ENCODE measurements at regions not wholly inside any gene's neighbourhood (a gene's known extent, or its start where the extent isn't known, plus 50 kb on each side); places are given as distances from the start of the nearest gene placed in this dataset.

- H3K4ac ChIP-seq (replicated peaks; ENCODE audit: insufficient read length, low read depth, low read length): no peak overlapping the region
- H3K14ac ChIP-seq (ENCODE audit: insufficient read length): no peak overlapping the region
- H3K27ac ChIP-seq (ENCODE audit: low read depth, low read length): no peak overlapping the region
- peaks cover 0 to 9% of the 10 kb centered on the region in 2 experiments for H4K20me1 ChIP-seq (replicated peaks in 1 of 2; ENCODE audit: control insufficient read depth in 1 of 2, insufficient read depth in 2 of 2, low read length in 2 of 2)
- H3K23ac ChIP-seq (ENCODE audit: insufficient read length): no peak overlapping the region
- no peak overlapping the region for H2AFZ ChIP-seq (ENCODE audit: low read length)
- H2AK5ac ChIP-seq (ENCODE audit: low read depth, low read length): no peak overlapping the region
- no peak overlapping the region for H2BK12ac ChIP-seq (ENCODE audit: low read depth, low read length)
- H3K9me3 ChIP-seq (ENCODE audit: insufficient read depth in 2 of 2, low read depth in 1 of 2, low read length in 1 of 2): peaks cover 8 to 12% of the 10 kb centered on the region in 2 experiments; a peak in 3 of 4 replicates
- H3K79me1 ChIP-seq (ENCODE audit: low read depth, low read length): no peaks in the 10 kb centered on the region
- no peak overlapping the region for H3K18ac ChIP-seq (ENCODE audit: extremely low read depth, low read length)
- no peak overlapping the region for H4K91ac ChIP-seq (replicated peaks; ENCODE audit: insufficient read length, low read length)
- H2BK15ac ChIP-seq (ENCODE audit: low read length): no peak overlapping the region
- ChIA-PET POLR2A (ENCODE audit: partially characterized antibody) (interaction anchor here (1.3 kb wide), 2 partner anchors 9 to 137 kb away, joined by 3 to 4 read pairs; no protein-coding TSS in a partner anchor), CTCF (ENCODE audit: partially characterized antibody) (interaction anchor here (0.8 to 4.0 kb wide), 16 partner anchors 9 to 237 kb away, joined by 3 to 18 read pairs (median 4); no protein-coding TSS in a partner anchor)
- 84% methylated on average over 6 of the region's 6 CpGs; no CpG with 5 or more reads in 1 of the 2 experiments for WGBS, 2 experiments (ENCODE audit: extremely low coverage in 1 of 2, insufficient coverage in 1 of 2, insufficient read length in 1 of 2, insufficient replicate concordance in 2 of 2, low coverage in 1 of 2, low lambda C conversion rate in 2 of 2, missing lambda C conversion rate in 1 of 2)
- H3K4me2 ChIP-seq (ENCODE audit: insufficient read depth in 1 of 2, low read depth in 2 of 2, low read length in 2 of 2): no peak overlapping the region
- no peak overlapping the region for H4K8ac ChIP-seq (ENCODE audit: extremely low read depth, insufficient read depth, low read length)
- H3K79me2 ChIP-seq (ENCODE audit: control insufficient read depth in 1 of 2, insufficient read depth in 2 of 2, low read length in 2 of 2): no peaks in the 10 kb centered on the region
- no peak for FAIRE-seq
- no peak for DNase-seq (ENCODE audit: low read depth in 1 of 2, low spot score in 2 of 2)
- no peak overlapping the region for H3K56ac ChIP-seq (replicated peaks; ENCODE audit: insufficient read length, low read depth, low read length)
- no peak overlapping the region for H3K9ac ChIP-seq (replicated peaks in 1 of 4; ENCODE audit: extremely low read depth in 1 of 4, low read depth in 3 of 4, low read length in 3 of 4)
- H3K23me2 ChIP-seq (ENCODE audit: low read depth, low read length): peaks cover 18% of the 10 kb centered on the region; the same call in 1 of the 2 replicates
- H3K36me3 ChIP-seq (ENCODE audit: control insufficient read depth in 2 of 4, insufficient read depth in 4 of 4, low read length in 3 of 4): no peaks in the 10 kb centered on the region
- no peak overlapping the region for H3K4me3 ChIP-seq (ENCODE audit: extremely low read depth in 1 of 4, insufficient read depth in 2 of 4, low read depth in 3 of 4, low read length in 4 of 4)
- H3K27me3 ChIP-seq (replicated peaks in 1 of 4; ENCODE audit: control insufficient read depth in 3 of 4, extremely low read depth in 1 of 4, insufficient read depth in 3 of 4, low read length in 3 of 4): peaks cover 0 to 9% (median 7%) of the 10 kb centered on the region in 4 experiments; a peak in 6 of 7 replicates
- H2BK20ac ChIP-seq (ENCODE audit: low read length): no peak overlapping the region
- H2BK5ac ChIP-seq (ENCODE audit: low read depth, low read length): no peak overlapping the region
- peaks cover 0 to 6% (median 3%) of the 10 kb centered on the region in 4 experiments; a peak in 5 of 7 replicates for H3K4me1 ChIP-seq (replicated peaks in 1 of 4; ENCODE audit: control insufficient read depth in 3 of 4, insufficient read depth in 4 of 4, low read length in 3 of 4)
- H2BK120ac ChIP-seq (replicated peaks; ENCODE audit: low read depth, low read length): no peak overlapping the region
- H4K5ac ChIP-seq (ENCODE audit: insufficient read length, low read depth, low read length): no peak overlapping the region
- TF ChIP-seq POLR2AphosphoS5 (IDR thresholded peaks at IDR 0.05; ENCODE audit: low read depth, low read length) (no peak), ASH2L (IDR thresholded peaks at IDR 0.05; ENCODE audit: low read length) (no peak), BACH1 (IDR thresholded peaks at IDR 0.05; ENCODE audit: low read length) (no peak), NANOG (IDR thresholded peaks at IDR 0.05; ENCODE audit: insufficient read depth, low read depth, low read length, poor library complexity, severe bottlenecking) (no peak), CREB1 (IDR thresholded peaks at IDR 0.05) (no peak), CBX5 (IDR thresholded peaks at IDR 0.05; ENCODE audit: low read depth, low read length) (no peak), JUND (IDR thresholded peaks at IDR 0.05; ENCODE audit: low read length) (no peak), SIN3A (conservative IDR thresholded peaks at IDR 0.05 in 1 of 2, IDR thresholded peaks at IDR 0.05 in 1 of 2; ENCODE audit: low read depth in 1 of 2, low read length in 2 of 2) (no peak), BRCA1 (IDR thresholded peaks at IDR 0.05; ENCODE audit: low read depth, low read length) (no peak), PHF8 (conservative IDR thresholded peaks at IDR 0.05; ENCODE audit: low read depth, low read length) (no peak), RBBP5 (IDR thresholded peaks at IDR 0.05; ENCODE audit: borderline replicate concordance, low read depth, low read length) (no peak), ZNF274 (IDR thresholded peaks at IDR 0.05; ENCODE audit: borderline replicate concordance, extremely low read depth, low read length) (no peak), EGR1 (IDR thresholded peaks at IDR 0.05; ENCODE audit: borderline replicate concordance, low read depth, low read length) (no peak)
Observed at GRCh38 chr17:73957564-73957963, 245.9 kb upstream of the RPL38 start.
